ENCODE measurements at regions not wholly inside any gene's neighbourhood (a gene's known extent, or its start where the extent isn't known, plus 50 kb on each side); places are given as distances from the start of the nearest gene placed in this dataset.
"Not testable (repeated sequence)": the region's sequence is repeated elsewhere in the genome, so short reads cannot be mapped to it uniquely, and the experiment has no call there.

DNA sequence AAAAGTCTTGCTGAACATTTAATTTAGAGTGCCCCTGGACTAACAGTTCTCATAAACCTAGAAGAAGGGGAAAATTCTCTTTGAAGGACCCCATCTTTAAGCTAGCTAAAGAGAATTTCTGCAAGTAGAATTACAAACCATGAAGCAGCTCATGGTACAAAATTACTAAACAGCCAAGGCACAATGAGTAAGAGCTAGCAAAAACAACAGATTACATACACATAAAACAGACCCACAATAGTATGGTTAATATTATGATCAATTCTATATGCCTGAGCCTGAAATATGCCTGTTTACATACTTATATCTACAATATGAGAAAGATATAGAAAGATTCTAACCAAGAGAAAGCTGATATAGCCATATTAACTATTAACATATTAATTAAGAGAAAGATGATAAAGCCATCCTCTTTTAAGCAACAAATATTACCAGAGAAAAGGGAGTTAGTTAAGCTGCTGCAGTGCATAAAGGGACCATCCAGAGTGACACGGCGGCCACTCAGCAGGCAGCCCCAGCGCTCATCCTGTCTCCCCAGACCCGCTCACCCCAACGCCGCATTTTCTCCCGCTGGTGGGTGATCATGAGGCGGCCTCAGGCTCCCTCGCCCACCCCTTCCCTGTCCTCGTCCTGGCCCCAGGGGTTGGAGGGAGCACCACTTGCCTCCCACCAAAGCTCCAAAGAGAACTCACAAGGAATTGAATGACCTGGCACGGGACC lies 98.4 kb upstream of the CARMIL1 start:
- Mint-ChIP-seq H3K4me1 (peaks cover 21% of the 10 kb centered on the region), H3K36me3 (ENCODE audit: low read depth) (no peaks in the 10 kb centered on the region), H3K9me3 (no peaks in the 10 kb centered on the region), H3K27me3 (peaks cover 5% of the 10 kb centered on the region), H3K4me3 (no peak overlapping the region), H3K27ac (no peak overlapping the region)
- no peak for ATAC-seq
- DNase-seq = no peak

DNA sequence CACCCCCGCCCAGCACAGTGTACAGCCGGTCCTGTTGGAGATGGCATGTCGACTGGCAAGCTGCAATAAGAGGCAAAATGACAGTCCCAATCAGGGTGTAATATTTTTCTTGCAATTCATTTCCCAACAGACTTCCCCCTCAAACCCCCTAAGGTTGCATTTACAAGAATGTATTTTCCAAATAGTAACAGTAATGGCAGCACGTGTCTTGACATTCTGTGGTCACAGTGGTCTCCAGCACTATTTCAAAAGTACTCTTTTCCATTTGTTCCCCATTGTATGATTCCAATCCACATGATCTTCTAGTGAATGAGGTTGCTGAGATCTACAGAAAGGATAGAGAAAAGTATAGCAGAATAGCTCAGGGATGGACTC lies 97.8 kb upstream of the CARMIL1 start:
- Mint-ChIP-seq H3K4me1 (peaks cover 19% of the 10 kb centered on the region), H3K27me3 (peaks cover 5% of the 10 kb centered on the region), H3K9me3 (no peaks in the 10 kb centered on the region), H3K4me3 (no peak overlapping the region), H3K27ac (no peak overlapping the region), H3K36me3 (ENCODE audit: low read depth) (no peaks in the 10 kb centered on the region)
- ATAC-seq (no peak), DNase-seq (no peak)

DNA sequence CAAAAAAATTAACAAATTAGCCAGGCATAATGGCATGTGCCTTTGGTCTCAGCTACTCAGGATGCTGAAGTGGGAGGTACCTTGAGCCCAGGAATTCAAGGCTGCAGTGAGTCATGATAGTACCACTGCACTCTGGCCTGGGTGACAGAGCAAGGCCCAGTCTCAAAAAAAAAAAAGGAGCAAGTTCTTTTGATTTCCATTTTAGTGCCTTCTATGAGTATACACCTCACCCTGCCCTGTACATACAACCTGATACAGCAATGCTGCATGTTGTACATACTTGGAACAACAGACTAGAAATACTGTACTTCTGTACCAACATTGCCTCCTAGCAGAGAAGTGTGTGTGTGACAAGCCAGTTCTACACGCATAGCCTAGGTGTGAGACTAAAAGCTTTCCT lies 97.3 kb upstream of the CARMIL1 start:
- H3K27me3 Mint-ChIP-seq = peaks cover 5% of the 10 kb centered on the region
- ATAC-seq = peak; percentile 33
- peaks cover 19% of the 10 kb centered on the region for H3K4me1 Mint-ChIP-seq
- no peak overlapping the region for H3K4me3 Mint-ChIP-seq
- no peaks in the 10 kb centered on the region for H3K36me3 Mint-ChIP-seq (ENCODE audit: low read depth)
- H3K9me3 Mint-ChIP-seq = no peaks in the 10 kb centered on the region
- DNase-seq = no peak
- H3K27ac Mint-ChIP-seq = no peak overlapping the region

DNA sequence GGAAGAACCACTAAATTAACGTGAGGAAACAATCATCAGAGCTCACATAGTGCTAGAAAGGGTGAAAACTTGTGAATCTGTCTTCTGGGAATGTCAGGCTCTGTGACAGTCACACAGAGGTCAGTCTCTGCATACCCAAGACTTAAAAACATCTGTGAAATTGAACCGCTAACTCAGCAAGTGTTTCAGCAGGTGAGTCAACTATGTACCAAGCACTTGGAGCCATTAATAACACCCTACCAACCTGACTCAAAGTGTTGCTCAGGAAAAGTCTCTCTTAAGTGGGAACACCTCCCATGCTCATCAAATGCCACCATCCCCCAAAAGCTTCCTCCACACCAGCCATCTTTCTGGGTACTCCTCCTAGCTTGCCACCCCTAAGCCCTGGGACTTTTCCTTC lies 92.3 kb upstream of the CARMIL1 start:
- Mint-ChIP-seq H3K36me3 (ENCODE audit: low read depth) (no peaks in the 10 kb centered on the region), H3K9me3 (no peaks in the 10 kb centered on the region), H3K27me3 (peaks cover 9% of the 10 kb centered on the region), H3K4me3 (no peak overlapping the region), H3K27ac (no peak overlapping the region), H3K4me1 (no peaks in the 10 kb centered on the region)
- no peak for ATAC-seq
- no peak for DNase-seq

DNA sequence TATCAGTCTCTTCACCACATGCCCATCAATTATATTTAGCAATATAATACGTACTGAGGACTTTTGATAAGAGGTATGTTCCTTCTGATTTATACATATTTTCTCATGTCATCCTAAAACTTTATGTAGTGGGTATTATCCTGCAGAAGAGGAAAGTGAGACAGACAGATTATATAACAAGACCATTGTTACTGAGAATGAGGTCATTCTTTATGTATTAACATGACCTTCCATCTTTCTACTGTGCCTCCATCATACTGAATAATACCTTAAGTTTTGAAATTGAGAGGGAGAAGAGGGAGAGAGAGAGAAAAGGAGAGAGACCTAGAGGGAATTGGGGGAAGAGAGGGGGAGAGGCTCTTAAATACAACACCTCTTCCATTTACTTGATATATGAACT lies 90.9 kb upstream of the CARMIL1 start:
- Mint-ChIP-seq H3K4me3 (no peak overlapping the region), H3K27me3 (peaks cover 12% of the 10 kb centered on the region), H3K4me1 (no peaks in the 10 kb centered on the region)

DNA sequence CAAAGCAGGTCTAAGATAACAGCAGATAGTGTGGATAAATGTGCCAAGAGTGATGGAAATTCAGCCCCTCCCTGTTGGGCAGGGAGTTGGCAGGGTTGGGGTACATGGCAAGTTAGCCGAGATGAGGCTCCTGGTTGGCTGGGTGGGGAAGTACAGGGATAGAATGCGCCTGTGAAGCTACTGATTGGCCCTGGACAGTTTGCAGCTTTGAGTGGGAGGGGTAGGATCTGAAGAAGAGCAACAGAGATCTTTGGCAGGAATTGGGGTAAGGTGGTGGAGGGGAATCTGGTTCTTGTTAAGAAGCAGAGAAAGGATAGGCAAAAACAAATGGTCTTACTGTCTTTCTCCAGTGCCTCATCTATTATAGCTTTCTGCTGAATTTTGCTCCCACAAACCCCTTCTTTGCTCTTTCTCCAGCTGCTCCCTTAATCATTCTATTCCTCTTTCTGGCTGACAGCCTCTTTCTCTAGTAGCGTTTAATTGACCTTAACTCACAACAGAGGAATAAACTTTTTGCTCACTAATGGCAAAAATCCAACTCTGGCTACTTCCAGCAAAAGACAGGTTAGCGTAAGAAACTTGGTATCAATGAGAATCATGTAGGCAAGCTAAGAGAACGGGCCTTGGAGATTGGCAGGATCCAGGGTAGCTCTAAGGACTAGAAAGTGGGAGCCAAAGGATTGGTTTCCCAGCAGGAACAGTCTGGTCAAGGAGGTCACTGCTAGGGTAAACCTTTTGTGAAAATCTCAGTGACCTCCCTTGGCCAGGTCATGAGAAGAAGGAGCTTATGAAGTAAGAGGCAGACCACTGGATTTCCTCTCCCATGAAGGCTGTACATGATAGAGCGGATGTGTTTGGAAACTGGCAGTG lies 86.3 kb upstream of the CARMIL1 start:
- H3K27me3 Mint-ChIP-seq = peaks cover 10% of the 10 kb centered on the region
- no peak for DNase-seq
- no peak overlapping the region for H3K4me3 Mint-ChIP-seq
- ATAC-seq = no peak
- no peaks in the 10 kb centered on the region for H3K4me1 Mint-ChIP-seq
- no peak overlapping the region for H3K27ac Mint-ChIP-seq
- no peaks in the 10 kb centered on the region for H3K36me3 Mint-ChIP-seq (ENCODE audit: low read depth)
- H3K9me3 Mint-ChIP-seq = no peaks in the 10 kb centered on the region

More for the DNA sequence above, 90.9 kb upstream of the CARMIL1 start:
- ATAC-seq = no peak
- Mint-ChIP-seq H3K27ac (no peak overlapping the region), H3K9me3 (no peaks in the 10 kb centered on the region), H3K36me3 (ENCODE audit: low read depth) (no peaks in the 10 kb centered on the region)
- no peak for DNase-seq

DNA sequence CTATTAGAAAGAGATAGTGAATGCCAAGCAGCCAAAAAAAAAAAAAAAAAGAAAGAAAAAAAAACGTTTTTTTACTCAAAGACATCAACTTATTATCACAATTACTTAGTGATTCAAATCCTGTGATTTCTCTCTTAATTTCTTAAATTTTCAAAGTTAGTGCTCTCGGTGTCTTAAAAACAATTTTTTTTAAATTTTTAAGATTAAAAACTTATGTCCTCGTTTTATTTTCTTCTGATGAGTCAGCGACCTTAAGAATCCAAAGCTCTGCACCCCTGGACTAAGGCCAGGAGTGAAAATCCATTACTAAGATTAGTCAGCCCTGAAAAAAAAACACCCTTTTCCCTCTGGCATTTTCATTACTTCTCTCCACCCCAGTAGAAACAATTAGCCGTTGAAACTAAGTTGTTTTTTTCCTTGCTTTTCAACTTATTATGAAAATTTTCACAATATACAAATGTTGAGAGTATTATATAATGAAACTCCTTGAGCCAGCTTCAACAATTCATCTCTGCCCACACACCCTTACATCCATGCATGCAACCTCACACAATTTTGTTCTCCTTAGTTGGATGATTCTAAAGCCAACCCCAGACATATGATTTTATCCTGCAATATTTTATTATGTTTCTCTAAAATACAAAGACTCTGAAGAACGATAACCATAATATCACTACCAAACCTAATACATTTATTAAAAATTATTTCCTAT lies 85.6 kb upstream of the CARMIL1 start:
- no peak for DNase-seq
- H3K4me3 Mint-ChIP-seq = no peak overlapping the region
- H3K27ac Mint-ChIP-seq = no peak overlapping the region
- no peaks in the 10 kb centered on the region for H3K4me1 Mint-ChIP-seq
- H3K27me3 Mint-ChIP-seq = peaks cover 5% of the 10 kb centered on the region
- no peak for ATAC-seq
- no peaks in the 10 kb centered on the region for H3K9me3 Mint-ChIP-seq
- H3K36me3 Mint-ChIP-seq (ENCODE audit: low read depth) = no peaks in the 10 kb centered on the region

DNA sequence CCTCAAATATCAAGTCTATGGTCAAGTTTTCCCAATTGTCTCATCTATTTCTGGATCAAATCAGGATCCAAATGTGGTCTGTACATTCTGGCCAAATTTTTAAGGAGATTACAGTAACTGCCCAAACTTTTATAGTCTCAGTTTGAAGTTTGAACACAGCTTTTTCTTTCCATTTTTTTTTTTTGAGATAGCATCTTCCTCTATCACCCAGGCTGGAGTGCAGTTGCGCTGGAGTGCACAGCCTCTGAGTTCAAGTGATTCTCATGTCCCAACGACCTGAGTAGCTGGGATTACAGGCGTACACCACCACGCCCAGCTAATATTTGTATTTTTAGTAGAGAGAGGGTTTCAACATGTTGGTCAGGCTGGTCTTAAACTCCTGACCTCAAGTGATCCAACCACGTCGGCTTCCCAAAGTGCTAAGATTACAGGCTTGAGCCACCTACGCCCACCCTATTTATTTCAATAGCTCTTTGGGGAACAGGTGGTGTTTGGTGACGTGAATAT lies 84.9 kb upstream of the CARMIL1 start:
- Mint-ChIP-seq H3K4me1 (no peaks in the 10 kb centered on the region), H3K27me3 (peaks cover 5% of the 10 kb centered on the region), H3K27ac (no peak overlapping the region), H3K36me3 (ENCODE audit: low read depth) (no peaks in the 10 kb centered on the region), H3K4me3 (no peak overlapping the region), H3K9me3 (no peaks in the 10 kb centered on the region)
- DNase-seq (no peak), ATAC-seq (no peak)

DNA sequence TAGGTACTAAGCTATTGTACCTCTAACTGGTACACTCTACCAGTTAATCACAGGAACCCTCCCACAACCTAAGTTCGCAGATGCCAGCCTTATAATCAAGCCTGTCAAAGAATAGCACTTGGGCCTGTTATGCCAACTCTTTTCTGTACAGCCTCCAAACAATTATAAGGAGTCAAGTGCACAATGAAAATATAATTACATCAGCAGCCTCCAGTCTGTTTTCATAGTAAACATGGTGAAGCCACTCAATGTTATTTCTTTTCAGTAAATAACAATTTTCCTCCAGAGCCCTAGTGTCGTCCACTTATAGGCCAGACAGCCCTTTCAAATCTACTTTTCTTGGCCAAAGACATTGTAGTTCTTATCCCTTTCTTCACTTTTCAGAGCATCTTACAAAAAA lies 82.7 kb upstream of the CARMIL1 start:
- Mint-ChIP-seq H3K4me3 (no peak overlapping the region), H3K27ac (no peak overlapping the region), H3K4me1 (no peaks in the 10 kb centered on the region), H3K9me3 (no peaks in the 10 kb centered on the region), H3K27me3 (peaks cover 3% of the 10 kb centered on the region), H3K36me3 (ENCODE audit: low read depth) (no peaks in the 10 kb centered on the region)
- DNase-seq (no peak), ATAC-seq (no peak)

DNA sequence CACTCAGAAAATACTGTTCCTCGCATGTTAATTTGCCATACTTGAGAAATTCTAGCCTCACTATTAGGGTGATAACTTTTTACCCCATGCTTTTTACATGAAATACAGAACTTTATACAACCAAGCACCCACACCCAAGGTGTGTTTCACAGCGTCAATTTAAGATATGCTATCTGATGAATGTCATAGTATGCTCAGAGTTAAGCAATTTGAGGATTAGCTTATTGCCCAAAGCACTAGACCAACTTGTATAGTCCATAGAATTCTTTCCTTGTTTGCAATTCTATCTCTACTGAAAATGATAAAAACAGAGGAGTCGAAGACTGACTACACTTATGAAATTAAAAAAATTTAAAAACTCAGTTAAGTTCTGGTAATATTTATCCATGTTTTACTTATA lies 82.1 kb upstream of the CARMIL1 start:
- H3K4me3 Mint-ChIP-seq = no peak overlapping the region
- no peaks in the 10 kb centered on the region for H3K36me3 Mint-ChIP-seq (ENCODE audit: low read depth)
- DNase-seq (no peak), ATAC-seq (no peak)
- H3K9me3 Mint-ChIP-seq = no peaks in the 10 kb centered on the region
- H3K27me3 Mint-ChIP-seq = peaks cover 3% of the 10 kb centered on the region
- no peaks in the 10 kb centered on the region for H3K4me1 Mint-ChIP-seq
- H3K27ac Mint-ChIP-seq = no peak overlapping the region

DNA sequence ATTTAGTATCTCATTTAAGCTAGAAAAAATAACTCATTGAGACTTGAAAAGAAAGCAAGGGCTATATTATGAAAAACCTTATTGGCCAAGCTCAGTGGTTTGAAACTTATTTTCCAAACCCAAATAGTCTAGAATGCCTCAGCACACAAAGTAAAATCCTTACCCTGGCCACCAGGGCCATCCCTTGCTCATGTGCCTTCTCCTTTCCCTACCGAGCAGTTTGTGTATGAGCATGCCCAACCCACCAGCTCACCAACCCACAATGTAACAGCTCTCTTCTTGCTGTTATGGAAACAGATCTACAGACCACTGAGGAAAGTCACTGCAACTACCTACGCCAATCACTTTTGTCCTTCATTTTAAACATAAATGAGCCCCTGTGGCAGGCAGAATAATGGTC lies 79.6 kb upstream of the CARMIL1 start:
- H3K27ac Mint-ChIP-seq = no peak overlapping the region
- H3K36me3 Mint-ChIP-seq (ENCODE audit: low read depth) = no peaks in the 10 kb centered on the region
- ATAC-seq (no peak), DNase-seq (no peak)
- no peaks in the 10 kb centered on the region for H3K9me3 Mint-ChIP-seq
- H3K4me3 Mint-ChIP-seq = no peak overlapping the region
- H3K27me3 Mint-ChIP-seq = peaks cover under 1% of the 10 kb centered on the region
- no peaks in the 10 kb centered on the region for H3K4me1 Mint-ChIP-seq

DNA sequence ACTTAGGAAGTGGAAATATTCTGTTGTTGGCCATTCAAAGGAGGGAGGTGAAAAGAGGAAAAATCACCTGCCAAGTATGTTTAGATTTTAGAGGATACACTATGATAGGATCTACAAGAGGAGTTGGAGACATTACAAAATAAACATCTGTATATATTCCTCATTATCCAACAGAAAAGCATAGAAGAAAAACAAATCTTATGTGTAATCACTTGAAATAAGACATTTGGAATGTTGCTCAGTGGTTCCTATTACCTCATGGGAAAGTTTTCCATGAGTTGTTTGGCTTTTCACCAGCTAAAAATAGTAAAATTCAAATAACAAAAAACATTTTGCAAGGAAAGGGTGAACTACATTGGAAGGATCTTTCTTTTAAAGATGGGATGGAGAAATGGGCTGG lies 76.7 kb upstream of the CARMIL1 start:
- Mint-ChIP-seq H3K27ac (no peak overlapping the region), H3K27me3 (peaks cover 7% of the 10 kb centered on the region), H3K4me3 (no peak overlapping the region), H3K36me3 (ENCODE audit: low read depth) (no peaks in the 10 kb centered on the region), H3K9me3 (peaks cover 4% of the 10 kb centered on the region), H3K4me1 (no peaks in the 10 kb centered on the region)
- DNase-seq (no peak), ATAC-seq (no peak)

DNA sequence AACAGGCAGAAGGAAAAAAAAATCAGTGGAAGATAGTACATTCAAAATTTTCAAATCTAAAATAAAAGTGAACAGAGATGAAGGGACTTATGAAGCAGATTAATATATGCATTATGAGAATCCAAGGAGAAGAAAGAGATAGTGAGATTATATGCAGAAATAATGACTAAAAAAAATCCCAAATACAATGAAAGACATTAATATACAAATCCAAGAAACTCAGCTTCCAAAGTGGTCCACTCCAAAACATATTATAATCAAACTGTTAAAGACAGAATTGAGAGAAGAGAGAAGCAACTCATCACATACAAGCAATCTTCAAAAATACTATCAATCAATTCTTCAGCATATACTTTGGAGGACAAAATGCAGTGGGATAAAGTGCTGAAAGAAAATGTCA lies 73.5 kb upstream of the CARMIL1 start:
- Mint-ChIP-seq H3K27ac (no peak overlapping the region), H3K36me3 (ENCODE audit: low read depth) (no peaks in the 10 kb centered on the region), H3K9me3 (peaks cover 9% of the 10 kb centered on the region), H3K27me3 (peaks cover 7% of the 10 kb centered on the region), H3K4me3 (no peak overlapping the region), H3K4me1 (no peaks in the 10 kb centered on the region)
- ATAC-seq (no peak), DNase-seq (no peak)

DNA sequence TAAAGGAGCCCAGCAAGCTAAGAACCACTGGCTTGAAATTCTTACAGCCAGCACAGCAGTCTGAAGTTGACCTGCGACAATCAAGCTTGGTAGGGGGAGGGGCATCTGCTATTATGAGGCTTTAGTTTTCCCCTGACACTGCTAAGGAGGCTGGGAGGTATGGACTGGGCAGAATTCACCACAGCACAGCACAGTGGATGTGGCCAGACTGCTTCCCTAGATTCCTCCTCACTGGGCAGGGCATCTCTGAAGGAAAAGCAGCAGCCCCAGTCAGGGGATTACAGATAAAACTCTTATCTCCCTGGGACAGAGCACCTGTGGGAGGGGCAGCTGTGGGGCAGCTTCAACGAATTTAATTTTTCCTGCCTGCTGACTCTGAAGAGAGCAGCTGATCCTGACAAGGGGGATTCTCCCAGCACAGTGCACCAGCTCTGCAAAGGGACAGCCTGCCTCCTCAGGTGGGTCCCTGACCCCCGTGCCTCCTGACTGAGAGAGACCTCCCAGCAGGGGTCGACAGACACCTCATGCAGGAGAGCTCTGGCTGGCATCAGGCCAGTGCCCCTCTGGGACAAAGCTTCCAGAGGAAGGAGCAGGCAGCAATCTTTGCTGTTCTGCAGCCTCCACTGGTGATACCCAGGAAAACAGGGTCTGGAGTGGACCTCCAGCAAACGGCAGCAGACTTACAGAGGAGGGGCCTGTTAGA lies 71.6 kb upstream of the CARMIL1 start:
- not testable (repeated sequence) for H3K36me3 Mint-ChIP-seq (ENCODE audit: low read depth); H3K4me1 Mint-ChIP-seq; H3K9me3 Mint-ChIP-seq; H3K4me3 Mint-ChIP-seq; DNase-seq; H3K27ac Mint-ChIP-seq; ATAC-seq; H3K27me3 Mint-ChIP-seq

All from activated naive CD8-positive, alpha-beta T cell treated with anti-CD3 and anti-CD28 coated beads, Interleukin-2, amount 50 U/mL, for 24 hours (primary cell).